BE2C (cell line): ENCODE measurements at regions not wholly inside any gene's neighbourhood (a gene's known extent, or its start where the extent isn't known, plus 50 kb on each side); places are given as distances from the start of the nearest gene placed in this dataset.
"Not testable (repeated sequence)": the region's sequence is repeated elsewhere in the genome, so short reads cannot be mapped to it uniquely, and the experiment has no call there.

ENCODE experiments used
- DNase-seq: peaks from one replicate; pipeline ENCODE4 v3.0.0-alpha.2; 2020
- H3K27me3 ChIP-seq: fragments of 250-450 bp; sonication (Bioruptor Pico); 2 replicates; pipeline ENCODE4 v1.5.1; 2020; ENCODE audit warnings: mild to moderate bottlenecking
- H3K36me3 ChIP-seq: fragments of 250-450 bp; sonication (Bioruptor Pico); 2 replicates; pipeline ENCODE4 v1.5.1; 2020; ENCODE audit warnings: mild to moderate bottlenecking
- H3K4me1 ChIP-seq: fragments of 250-450 bp; sonication (Bioruptor Pico); 2 replicates; pipeline ENCODE4 v1.5.1; 2020
- H3K4me3 ChIP-seq: 2 replicates; pipeline ENCODE4 v1.5.1; 2011; ENCODE audit warnings: low read depth, low read length
- H3K9me3 ChIP-seq: fragments of 250-450 bp; sonication (Bioruptor Pico); 2 replicates; pipeline ENCODE4 v1.5.1; 2020
- TF ChIP-seq, protein P1 (sequence below): IDR thresholded peaks from 2 replicates; pipeline ENCODE4 v1.5.1; 2012; ENCODE audit warnings: mild to moderate bottlenecking, low read depth, low read length

DNA sequence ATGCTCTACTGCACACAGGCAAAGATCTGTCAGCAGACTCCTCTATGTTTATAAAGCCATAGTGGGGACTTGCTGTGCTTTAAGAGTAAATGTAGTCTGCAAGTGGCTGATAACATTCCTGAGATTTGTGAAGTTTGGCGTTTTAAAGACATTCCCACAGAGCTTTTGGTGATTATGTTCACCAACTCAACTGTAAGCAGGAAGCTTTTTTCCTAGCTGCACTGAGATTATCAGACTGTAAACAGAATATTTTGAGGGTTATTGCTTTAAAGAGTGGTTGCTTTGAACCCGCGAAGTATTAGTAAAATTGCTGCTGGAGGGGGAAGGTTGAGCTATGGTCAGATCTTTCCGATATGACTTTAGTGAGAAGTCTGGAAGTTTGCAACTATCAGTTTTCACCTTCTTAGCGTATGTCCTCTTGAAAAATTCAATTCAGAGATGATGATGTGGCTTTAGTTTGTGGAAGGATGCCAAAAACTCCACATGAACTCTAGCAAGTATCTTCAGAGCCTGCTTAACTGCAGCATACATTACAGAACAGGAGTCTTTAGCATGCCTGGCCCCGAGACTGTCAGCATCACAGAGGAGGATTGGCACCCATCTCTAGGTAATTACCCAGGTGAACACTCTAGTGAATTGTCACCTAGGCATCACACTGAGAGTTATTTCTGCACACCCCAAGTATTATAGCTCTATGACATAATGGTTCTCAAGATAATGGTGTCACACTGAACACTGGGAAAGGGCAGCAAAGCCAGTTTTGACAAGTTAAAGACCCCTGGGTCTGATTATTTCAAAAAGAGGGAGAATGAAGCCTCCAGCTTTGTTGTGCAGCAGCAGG lies 89.9 kb downstream of the MTNR1B start:
- Histone ChIP-seq H3K4me1 (peaks cover 15% of the 10 kb centered on the region), H3K27me3 (no peaks in the 10 kb centered on the region), H3K9me3 (no peaks in the 10 kb centered on the region), H3K36me3 (no peaks in the 10 kb centered on the region), H3K4me3 (no peak overlapping the region)
- no peak for DNase-seq
- TF ChIP-seq, protein P1, sequence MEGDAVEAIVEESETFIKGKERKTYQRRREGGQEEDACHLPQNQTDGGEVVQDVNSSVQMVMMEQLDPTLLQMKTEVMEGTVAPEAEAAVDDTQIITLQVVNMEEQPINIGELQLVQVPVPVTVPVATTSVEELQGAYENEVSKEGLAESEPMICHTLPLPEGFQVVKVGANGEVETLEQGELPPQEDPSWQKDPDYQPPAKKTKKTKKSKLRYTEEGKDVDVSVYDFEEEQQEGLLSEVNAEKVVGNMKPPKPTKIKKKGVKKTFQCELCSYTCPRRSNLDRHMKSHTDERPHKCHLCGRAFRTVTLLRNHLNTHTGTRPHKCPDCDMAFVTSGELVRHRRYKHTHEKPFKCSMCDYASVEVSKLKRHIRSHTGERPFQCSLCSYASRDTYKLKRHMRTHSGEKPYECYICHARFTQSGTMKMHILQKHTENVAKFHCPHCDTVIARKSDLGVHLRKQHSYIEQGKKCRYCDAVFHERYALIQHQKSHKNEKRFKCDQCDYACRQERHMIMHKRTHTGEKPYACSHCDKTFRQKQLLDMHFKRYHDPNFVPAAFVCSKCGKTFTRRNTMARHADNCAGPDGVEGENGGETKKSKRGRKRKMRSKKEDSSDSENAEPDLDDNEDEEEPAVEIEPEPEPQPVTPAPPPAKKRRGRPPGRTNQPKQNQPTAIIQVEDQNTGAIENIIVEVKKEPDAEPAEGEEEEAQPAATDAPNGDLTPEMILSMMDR = no peak

DNA sequence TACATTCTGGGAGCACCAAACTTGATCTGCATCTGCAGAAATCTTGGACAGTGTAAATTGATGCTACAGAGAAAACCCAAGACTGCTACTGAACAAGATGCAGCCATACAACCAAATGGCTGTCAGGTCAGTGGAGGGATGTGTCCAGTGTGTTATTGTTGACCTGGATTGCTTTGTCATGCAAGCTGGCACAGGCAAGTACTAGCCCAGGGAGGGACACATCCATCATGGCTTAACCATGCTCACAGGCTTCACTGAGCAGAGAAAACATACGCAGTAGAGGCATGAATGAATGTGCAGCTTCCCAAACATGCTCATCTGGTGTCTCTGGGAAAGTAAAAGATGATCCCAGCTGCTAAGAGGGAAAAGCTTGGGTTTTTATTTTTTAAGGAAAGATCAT lies 93.6 kb downstream of the MTNR1B start:
- Histone ChIP-seq H3K27me3 (no peaks in the 10 kb centered on the region), H3K9me3 (no peaks in the 10 kb centered on the region), H3K4me1 (peaks cover 15% of the 10 kb centered on the region), H3K4me3 (no peak overlapping the region), H3K36me3 (no peaks in the 10 kb centered on the region)
- TF ChIP-seq, protein P1 = no peak
- DNase-seq = no peak

DNA sequence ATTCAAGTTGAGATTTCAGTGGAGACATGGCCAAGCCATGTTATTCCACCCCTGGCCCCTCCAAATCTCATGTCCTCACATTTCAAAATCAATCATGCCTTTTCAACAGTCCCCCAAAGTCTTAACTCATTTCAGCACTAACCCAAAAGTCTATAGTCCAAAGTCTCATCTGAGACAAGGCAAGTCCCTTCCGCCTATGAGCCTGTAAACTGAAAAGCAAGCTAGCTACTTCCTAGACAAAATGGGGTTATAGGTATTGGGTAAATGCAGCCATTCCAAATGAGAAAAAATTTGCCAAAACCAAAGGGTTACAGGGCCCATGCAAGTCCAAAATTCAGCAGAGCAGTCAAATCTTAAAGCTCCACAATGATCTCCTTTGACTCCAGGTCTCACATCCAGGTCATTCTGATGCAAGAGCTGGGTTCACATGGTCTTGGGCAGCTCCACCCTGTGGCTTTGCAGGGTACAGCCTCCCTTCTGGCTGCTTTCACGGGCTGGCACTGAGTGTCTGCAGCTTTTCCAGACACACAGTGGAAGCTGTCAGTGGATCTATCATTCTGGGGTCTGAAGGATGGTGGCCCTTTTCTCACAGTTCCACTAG lies 95.7 kb downstream of the MTNR1B start:
- not testable (repeated sequence) for H3K9me3 ChIP-seq, H3K27me3 ChIP-seq, H3K4me3 ChIP-seq, H3K36me3 ChIP-seq, H3K4me1 ChIP-seq
- TF ChIP-seq, protein P1 = peak; percentile 70
- peak; percentile 70 for DNase-seq

DNA sequence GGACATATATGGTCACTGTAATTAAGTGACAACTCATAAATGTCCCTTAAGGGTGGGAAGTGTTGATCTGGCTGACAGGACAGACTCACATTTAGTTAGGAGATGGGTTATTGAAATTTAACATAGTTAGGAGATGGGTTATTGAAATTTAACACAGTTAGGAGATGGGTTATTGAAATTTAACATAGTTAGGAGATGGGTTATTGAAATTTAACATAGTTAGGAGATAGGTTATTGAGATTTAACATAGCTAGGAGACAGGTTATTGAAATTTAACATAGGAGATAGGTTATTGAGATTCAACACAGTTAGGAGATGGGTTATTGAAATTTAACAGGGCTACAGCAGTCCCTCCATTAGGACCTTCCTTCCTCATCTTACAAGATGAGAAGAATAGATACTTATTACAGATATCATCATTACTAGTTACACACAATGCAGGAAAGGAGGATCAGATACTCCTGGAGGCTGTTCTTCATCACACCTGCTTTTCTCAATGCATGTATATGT lies 98.5 kb downstream of the MTNR1B start:
- H3K27me3 ChIP-seq = no peaks in the 10 kb centered on the region
- H3K4me3 ChIP-seq = no peak overlapping the region
- H3K4me1 ChIP-seq = no peaks in the 10 kb centered on the region; the same call in 1 of the 2 replicates
- no peaks in the 10 kb centered on the region for H3K36me3 ChIP-seq
- no peaks in the 10 kb centered on the region for H3K9me3 ChIP-seq
- DNase-seq = no peak
- TF ChIP-seq, protein P1 = no peak

DNA sequence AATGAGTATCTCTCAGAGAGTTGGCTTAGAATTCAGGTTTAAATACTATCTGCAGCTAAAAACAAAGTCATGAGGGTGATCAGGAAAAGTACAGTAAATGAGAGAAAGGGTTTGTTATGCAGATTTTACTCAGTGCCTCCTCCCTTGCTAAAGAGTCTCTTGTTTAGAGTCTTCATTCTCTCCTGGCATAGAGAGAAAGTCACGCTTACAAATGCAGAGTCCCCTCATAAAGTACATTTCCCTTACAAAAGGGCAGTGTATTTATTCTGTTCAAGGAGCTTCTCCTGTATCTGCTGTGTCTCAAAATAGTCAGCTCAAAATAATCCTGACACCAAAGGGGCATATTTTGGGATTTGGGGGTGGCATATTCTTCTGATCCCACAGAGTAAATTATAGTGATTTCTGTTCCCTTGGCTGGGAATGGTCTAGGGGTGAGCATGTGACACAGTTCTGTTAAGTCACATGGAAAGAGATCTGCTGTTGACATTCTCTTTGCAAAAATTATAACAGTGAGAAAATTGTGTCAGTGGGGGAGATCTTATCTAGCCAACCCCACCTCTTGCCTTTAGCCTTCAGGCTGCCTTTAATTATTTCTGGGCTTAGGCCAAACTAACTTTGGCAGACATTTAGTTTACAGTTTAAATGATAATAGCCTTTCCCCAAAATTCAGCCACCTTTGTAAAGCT lies 102.9 kb downstream of the MTNR1B start:
- H3K36me3 ChIP-seq = no peaks in the 10 kb centered on the region
- H3K4me3 ChIP-seq = no peak overlapping the region
- no peaks in the 10 kb centered on the region for H3K27me3 ChIP-seq
- TF ChIP-seq, protein P1 = no peak
- no peaks in the 10 kb centered on the region; the same call in 1 of the 2 replicates for H3K4me1 ChIP-seq
- no peaks in the 10 kb centered on the region for H3K9me3 ChIP-seq
- DNase-seq = no peak
